T47D (cell line): ENCODE measurements at regions not wholly inside any gene's neighbourhood (a gene's known extent, or its start where the extent isn't known, plus 50 kb on each side); places are given as distances from the start of the nearest gene placed in this dataset.
A peak's percentile ranks its signal among the peaks of the same experiment; 100 is the strongest.

Source experiments
- DNase-seq, 2 experiments: peaks; one replicate each; pipeline versions ENCODE4 v3.0.0 to v3.0.0-alpha.2; 2011 to 2012; ENCODE audit warnings: low read depth in 1 of 2, low spot score in 1 of 2
- JUND ChIP-seq: IDR thresholded peaks from 2 replicates; pipeline ENCODE4 v1.6.1; 2012; ENCODE audit warnings: low read depth
- in situ Hi-C: cut with HindIII; loops from 2 replicates; pipeline ENCODE4 v1.10.0; 2016; ENCODE audit warnings: low sequenced_read_pairs, low pct_unique_long_range_greater_than_20kb

DNA sequence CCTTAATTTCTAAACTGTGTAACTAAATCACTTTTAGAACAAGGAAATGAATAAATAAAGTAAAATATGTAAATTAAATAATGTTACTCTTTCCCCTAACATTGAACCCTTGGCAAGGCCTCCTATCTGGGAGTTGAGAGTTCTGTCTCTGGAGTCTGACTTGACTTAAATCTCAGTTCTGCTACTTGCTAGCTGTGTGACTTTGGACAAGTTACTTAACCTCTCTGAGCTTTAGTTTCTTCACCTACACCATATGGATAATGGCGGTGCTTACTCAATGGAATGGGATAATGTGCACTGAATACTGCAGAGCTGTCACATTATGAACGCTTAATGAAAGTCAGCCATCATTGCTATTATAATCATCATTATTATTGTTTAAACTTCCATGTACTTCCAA lies 92.1 kb upstream of the SOD3 start:
- DNase-seq: no peak
- no peak for TF ChIP-seq JUND
- in situ Hi-C loops: no loop called here

DNA sequence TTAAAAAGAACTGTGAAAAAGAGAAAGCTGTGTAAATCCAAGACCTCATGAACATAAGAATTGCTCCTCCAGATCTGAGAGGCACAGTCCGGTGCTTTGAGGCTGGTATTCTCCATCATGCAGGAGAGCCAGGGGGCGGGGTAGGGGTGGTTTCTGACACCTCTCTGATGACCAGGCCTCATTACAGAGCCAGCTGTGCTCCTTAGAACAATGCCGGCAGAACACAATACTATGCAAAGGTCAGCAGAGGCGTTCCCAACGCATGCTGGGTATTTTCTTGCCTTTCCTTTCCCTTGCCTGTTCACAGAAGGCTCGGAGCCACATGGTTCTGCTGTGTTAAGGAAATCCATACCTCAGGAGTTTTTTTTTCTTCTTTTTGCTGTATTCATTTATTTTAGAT lies 91.2 kb upstream of the SOD3 start:
- in situ Hi-C loops: no loop called here
- DNase-seq: no peak
- no peak for TF ChIP-seq JUND

DNA sequence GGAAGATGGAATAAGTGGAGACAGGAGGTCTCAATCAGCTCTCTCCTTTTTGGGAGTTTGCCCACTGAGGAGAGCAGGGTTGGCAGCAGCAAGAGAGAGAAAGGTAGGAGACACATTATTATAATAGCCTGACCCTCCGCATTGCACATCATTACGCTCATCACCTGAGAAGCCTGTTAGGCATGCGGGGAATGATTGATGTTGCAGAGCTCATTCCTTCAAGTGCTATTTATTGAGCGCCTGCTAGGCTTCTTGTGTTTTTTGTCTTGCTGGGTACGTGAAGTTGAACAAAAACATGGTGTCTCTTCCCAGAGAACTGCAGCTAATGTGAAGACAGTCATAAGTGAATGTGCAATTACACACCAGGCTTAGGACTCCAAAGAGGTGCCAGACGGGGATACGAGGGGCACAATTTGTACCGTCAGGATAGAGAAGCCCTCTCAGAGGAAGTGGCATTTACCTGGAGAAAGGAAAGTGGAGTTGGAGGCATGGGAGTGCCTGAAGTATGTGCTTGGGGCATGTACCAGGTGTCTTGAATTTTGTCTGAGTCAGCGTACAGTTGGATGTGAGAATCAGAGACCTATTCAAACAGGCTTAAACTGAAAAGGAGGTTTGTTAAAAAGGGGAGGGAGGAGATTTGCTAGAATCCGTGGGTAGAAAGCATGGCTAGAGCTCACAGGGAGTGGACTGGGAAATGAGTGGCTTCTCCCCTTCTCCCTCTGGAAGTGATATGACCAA lies 90.2 kb upstream of the SOD3 start:
- TF ChIP-seq JUND: no peak
- in situ Hi-C loops: no loop called here
- no peak for DNase-seq

DNA sequence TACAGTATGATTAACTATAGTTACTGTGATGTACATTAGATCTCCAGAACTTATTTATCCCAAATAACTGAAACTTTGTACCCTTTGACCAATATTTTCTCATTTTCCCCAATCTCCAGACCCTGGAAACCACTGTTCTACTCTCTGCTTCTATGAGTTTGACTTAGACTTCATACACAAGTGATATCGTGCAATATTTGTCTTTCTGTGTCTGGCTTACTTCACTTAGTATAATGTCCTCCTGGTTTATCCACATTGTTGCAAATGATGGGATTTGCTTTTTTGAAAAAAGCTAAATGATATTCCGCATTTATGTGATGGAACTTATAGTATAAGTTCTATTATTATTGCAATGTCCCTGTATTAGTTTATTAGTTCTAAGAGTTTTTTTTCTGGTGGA lies 81.8 kb upstream of the SOD3 start:
- no peak for DNase-seq
- TF ChIP-seq JUND: no peak
- in situ Hi-C loops: no loop called here

DNA sequence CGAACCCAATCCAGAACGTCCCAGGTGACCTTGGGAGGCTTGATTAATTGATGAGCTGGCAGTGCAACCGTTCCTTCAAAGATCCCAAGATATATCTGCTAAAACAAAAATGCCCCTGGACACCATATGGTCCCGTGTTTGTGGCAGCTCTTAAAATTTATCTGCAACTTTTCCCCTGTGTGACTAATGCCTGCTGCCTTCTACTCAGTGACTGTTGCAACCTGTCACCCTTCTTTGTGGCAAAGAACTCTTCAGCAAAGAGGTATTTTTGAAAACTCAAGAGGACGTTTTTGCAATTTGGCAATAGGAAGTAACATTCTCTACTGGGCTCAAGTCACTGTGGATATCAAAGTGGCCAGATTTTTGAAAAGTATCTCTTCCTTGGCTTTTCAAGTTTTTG lies 75.8 kb upstream of the SOD3 start:
- DNase-seq: no peak
- no peak for TF ChIP-seq JUND
- in situ Hi-C loops: no loop called here

DNA sequence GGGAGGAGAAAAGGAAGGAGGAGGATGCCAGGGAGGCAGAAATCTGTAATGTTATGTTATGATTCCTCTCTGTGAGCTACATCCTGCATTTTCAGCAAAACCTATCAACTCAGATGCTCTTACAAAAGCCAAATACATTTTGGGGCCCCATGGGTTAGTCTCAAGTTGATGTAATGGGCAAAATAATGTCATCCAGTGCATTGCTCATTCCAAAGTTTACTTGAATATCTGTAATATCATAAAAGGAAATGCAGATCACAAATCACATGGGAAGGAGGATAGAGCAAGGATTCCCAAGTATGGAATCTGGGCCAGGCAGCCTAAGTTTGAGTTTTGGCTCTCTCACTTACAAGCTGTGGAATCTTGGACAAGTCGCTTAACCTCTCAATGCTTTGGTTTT lies 74.9 kb upstream of the SOD3 start:
- in situ Hi-C loops: no loop called here
- no peak for TF ChIP-seq JUND
- DNase-seq: no peak

DNA sequence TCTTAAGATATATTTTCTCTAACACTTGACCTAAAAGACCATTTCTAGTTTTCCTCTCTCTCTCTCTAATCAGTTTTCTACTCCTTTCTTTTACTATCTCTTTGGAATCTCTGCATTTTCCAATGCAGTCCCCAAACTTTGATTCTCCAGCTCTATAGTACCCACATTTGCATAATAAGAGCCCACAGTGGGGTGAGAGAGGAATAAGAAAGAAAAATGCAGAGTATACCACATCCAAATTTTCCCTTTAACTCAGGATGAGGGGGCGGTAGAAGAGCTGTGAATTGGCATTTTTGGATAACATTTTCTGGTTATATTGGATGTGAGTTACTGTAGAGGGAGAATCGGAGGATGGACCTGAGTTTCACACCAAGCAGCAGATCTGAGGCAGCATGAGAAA lies 74.4 kb upstream of the SOD3 start:
- in situ Hi-C loops: no loop called here
- no peak for TF ChIP-seq JUND
- no peak for DNase-seq

DNA sequence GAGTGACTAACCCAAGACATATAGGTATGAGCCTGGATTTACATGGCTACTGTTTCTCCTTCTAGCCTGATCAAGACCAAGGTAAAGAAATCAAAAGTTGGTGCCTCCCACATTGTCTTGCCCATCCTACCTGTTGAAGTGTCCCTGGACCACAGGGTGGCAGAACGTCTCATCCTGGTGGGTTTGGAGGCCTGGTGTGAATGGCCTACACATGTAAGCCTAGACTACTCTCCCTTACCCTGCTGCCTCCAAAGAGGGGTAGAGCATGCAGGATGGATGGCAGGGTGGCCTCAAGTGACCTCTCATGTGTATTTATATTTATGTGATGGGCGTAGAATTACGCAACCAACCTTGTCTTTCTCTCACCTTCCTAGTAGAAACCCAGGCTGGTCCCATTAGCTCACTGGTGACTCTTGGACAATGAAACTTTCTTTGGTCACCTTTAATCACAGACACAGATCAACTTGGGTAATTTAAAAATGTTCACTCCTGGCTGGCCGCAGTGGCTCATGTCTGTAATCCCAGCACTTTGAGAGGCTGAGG lies 73.3 kb upstream of the SOD3 start:
- TF ChIP-seq JUND: no peak
- peak in 1 of 2 experiments; percentile 54 for DNase-seq
- in situ Hi-C loops: no loop called here

DNA sequence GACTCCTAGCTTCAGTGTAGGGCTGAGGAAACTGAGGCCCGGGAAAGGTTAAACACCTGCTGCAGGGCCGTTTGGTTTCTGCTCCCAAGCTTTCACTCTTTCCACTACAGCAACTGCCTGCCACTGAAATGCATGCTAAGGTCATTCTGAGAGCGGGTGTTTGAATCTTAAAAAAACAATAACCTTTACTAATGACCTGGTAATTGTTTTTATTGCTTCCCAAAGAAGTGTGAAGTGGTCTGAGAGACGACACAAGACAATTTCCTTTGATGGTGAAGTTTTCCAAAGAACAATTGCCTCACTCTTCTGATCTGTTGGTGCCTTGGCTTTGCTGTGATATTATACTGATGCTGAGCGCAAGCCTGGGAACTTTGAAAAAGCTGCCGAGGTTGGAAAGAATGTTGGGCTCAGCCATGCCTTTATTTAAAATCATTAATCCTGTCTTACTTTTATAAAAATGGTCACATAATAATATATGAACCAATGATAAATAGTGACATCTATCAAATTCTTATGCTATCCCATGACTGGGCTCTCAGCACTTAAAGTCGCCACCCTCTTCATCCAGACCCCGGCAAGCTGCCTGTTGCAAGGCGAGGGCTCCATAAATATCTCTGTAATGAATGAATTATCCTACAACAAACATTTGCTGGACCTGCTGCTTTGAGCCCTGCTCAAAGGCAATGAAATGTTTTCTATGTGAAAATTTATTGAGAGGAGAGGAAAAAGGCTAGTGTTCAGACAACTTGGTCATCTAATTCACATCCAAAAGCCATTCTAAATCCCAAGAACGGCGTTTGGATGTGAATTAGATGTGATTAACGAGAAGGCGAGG lies 67.8 kb upstream of the SOD3 start:
- no peak for TF ChIP-seq JUND
- in situ Hi-C loops: no loop called here
- DNase-seq: no peak

DNA sequence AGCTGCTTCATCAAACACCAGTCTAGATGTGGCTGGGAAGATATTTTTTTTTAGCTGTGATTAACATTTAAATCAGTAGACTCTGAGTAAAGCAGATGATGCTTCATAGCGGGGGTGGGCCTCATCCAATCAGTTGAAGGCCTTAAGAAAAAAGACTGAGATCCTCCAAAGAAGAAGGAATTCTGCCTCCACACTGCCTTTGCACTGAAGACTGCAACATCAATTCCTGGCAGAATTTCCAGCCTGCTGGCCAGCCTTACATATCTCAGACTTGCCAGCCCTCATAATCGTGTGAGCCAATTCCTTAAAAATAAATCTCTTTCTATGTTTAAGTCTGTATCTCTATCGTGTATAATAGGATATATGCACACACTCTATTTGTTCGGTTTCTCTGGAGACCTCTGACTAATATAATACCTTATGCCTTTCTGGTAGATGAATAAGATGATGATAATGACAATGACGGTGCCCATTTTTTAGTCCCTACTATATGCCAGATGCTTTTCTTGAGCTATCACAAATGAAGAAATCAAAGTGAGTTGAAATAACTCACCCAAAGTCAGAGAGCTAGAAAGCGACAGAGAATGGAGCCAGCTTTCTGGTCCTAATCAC lies 66.1 kb upstream of the SOD3 start:
- in situ Hi-C loops: no loop called here
- TF ChIP-seq JUND: no peak
- no peak for DNase-seq

DNA sequence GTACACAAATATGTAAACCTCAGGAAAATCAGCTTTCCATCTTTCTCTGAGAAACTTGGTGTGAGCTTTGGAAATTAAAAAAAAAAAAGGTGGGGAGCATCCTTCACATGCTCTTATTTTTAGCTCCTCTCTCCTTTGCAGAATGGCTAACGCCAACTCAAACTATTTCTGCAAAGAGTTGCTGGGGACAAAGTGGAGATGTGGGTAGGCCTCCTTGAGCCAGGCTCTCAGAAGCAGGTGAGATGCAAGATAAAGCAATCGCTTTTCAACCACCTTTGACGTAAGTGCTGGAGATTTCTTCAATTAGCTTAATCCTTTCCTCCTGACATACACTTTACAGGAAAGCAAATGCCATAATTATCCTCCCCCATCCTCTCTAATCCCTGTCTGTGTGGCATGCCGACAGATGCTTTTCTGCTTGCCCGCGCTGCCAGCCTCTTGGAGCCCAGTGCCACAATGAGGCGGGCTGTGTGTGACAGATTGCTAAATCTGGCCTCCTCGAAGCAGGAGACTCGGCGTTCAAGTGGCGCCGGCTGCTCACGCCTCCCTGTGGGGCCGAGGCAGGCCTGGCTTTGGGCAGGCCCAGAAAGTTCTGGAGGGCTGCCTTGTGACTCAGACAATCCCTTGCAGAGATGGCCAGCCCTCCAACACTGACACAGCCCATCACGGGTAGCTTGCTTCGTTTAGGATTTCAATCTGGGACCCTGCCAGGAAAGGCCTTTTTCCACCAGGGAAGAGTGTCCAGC lies 64.9 kb upstream of the SOD3 start:
- DNase-seq: no peak
- no peak for TF ChIP-seq JUND
- in situ Hi-C loops: no loop called here

DNA sequence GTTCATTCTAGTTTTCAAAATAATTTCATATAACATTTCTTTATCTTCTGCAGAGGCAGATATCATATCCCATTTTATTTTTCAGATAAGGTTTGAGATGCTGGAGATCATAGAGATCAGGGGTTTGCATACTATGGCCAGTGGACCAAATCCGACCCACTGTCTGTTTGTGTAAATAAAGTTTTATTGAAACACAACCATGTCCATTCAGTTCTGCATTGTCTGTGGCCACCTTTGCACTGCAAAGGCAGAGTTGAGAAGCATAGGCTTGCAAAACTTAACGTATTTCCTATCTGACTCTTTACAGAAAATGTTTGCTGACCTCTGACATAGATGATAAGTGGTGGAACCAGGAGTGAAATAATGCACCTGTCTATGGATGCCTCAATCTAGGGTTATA lies 63.9 kb upstream of the SOD3 start:
- in situ Hi-C loops: no loop called here
- TF ChIP-seq JUND: no peak
- DNase-seq: no peak

DNA sequence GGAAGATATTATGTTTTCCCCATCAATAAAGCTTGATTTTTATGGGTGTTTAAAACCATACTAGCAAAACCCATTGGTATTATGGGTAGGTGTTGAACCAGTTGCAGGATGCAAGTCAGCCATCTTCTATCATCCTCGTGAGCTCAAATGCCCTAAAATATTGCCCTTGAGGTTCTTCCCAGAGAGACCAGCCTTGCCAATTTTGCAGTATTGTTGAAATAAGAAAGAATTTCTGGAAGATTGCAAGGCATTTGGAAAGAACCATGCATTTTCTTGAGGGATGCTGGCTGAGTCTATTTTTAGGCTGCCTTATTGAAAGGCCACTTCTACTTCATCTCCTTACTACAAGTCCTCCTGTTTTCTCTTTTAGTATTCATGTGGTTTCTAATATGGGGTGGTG lies 60.9 kb upstream of the SOD3 start:
- no peak for TF ChIP-seq JUND

More for the DNA sequence above, 60.9 kb upstream of the SOD3 start:
- DNase-seq: no peak
- in situ Hi-C loops: no loop called here
